ENCODE measurements at regions not wholly inside any gene's neighbourhood (a gene's known extent, or its start where the extent isn't known, plus 50 kb on each side); places are given as distances from the start of the nearest gene placed in this dataset.
"Not testable (repeated sequence)": the region's sequence is repeated elsewhere in the genome, so short reads cannot be mapped to it uniquely, and the experiment has no call there.

DNA sequence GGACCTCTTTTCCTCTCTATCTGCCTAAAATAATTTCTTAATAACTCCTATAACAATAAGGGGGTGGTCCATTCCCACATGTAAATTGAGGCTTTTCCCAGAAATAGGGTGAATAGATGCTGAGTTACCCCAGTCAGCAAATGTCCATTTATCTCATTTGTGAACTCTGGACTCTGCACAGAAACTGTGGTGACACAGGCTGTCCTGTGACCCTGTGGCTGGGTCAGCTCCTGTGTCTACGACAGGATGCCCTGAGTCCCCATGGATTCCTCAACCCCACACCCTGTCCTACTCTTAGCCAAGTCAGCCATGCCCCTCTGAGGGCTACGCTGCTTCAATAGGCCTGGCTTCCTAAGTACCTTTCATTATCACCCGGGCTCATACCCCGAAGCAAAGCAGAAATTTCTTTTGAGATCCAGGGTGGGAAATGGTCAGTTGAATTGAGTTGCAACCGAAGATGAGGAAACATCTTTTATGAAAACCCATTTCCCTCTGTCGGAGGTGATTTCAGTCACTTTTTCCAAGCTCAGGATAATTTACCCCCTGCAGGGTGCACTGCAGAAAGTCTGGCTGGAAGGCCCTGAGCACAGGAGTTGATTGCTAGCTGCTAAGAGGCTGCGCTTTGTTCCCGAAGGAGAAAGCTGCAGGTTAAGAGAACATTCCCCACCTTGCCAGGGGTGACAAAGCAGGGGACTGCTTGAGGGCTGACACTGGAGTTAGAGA, 89.5 kb upstream of the PRSS12 start:
- TF ChIP-seq, protein P1, sequence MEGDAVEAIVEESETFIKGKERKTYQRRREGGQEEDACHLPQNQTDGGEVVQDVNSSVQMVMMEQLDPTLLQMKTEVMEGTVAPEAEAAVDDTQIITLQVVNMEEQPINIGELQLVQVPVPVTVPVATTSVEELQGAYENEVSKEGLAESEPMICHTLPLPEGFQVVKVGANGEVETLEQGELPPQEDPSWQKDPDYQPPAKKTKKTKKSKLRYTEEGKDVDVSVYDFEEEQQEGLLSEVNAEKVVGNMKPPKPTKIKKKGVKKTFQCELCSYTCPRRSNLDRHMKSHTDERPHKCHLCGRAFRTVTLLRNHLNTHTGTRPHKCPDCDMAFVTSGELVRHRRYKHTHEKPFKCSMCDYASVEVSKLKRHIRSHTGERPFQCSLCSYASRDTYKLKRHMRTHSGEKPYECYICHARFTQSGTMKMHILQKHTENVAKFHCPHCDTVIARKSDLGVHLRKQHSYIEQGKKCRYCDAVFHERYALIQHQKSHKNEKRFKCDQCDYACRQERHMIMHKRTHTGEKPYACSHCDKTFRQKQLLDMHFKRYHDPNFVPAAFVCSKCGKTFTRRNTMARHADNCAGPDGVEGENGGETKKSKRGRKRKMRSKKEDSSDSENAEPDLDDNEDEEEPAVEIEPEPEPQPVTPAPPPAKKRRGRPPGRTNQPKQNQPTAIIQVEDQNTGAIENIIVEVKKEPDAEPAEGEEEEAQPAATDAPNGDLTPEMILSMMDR (conservative IDR thresholded peaks at IDR 0.05; ENCODE audit: low read depth in 2 of 2) = not testable (repeated sequence)
- not testable (repeated sequence) for TF ChIP-seq POLR2AphosphoS5 (IDR thresholded peaks at IDR 0.05; ENCODE audit: low read depth); EZH2 (IDR thresholded peaks at IDR 0.05; ENCODE audit: low read depth, unreplicated experiment); CREB1 (CRISPR knock-in tag; IDR thresholded peaks at IDR 0.05; ENCODE audit: low read depth); ZNF114 (CRISPR knock-in tag; IDR thresholded peaks at IDR 0.05); EZH2phosphoT487 (IDR thresholded peaks at IDR 0.05; ENCODE audit: unreplicated experiment)
- TF ChIP-seq, protein P2, sequence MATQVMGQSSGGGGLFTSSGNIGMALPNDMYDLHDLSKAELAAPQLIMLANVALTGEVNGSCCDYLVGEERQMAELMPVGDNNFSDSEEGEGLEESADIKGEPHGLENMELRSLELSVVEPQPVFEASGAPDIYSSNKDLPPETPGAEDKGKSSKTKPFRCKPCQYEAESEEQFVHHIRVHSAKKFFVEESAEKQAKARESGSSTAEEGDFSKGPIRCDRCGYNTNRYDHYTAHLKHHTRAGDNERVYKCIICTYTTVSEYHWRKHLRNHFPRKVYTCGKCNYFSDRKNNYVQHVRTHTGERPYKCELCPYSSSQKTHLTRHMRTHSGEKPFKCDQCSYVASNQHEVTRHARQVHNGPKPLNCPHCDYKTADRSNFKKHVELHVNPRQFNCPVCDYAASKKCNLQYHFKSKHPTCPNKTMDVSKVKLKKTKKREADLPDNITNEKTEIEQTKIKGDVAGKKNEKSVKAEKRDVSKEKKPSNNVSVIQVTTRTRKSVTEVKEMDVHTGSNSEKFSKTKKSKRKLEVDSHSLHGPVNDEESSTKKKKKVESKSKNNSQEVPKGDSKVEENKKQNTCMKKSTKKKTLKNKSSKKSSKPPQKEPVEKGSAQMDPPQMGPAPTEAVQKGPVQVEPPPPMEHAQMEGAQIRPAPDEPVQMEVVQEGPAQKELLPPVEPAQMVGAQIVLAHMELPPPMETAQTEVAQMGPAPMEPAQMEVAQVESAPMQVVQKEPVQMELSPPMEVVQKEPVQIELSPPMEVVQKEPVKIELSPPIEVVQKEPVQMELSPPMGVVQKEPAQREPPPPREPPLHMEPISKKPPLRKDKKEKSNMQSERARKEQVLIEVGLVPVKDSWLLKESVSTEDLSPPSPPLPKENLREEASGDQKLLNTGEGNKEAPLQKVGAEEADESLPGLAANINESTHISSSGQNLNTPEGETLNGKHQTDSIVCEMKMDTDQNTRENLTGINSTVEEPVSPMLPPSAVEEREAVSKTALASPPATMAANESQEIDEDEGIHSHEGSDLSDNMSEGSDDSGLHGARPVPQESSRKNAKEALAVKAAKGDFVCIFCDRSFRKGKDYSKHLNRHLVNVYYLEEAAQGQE (IDR thresholded peaks at IDR 0.05; ENCODE audit: unreplicated experiment) = not testable (repeated sequence)

Measured in GM23338 (cell line).